Coronary artery (tissue), 2 donors: ENCODE measurements at regions not wholly inside any gene's neighbourhood (a gene's known extent, or its start where the extent isn't known, plus 50 kb on each side); places are given as distances from the start of the nearest gene placed in this dataset.

Source experiments
- DNase-seq: peaks from one replicate; pipeline ENCODE4 v3.0.0-alpha.2; 2017; ENCODE audit warnings: low spot score
- H3K27ac ChIP-seq, 2 donors: fragments of 200-600 bp; sonication (generic); one replicate each; pipeline ENCODE4 v1.5.1; 2016 to 2019
- H3K4me3 ChIP-seq: fragments of 200-600 bp; sonication (generic); 2 replicates; pipeline ENCODE4 v1.5.1; 2016; ENCODE audit warnings: mild to moderate bottlenecking, moderate library complexity
- CTCF ChIP-seq: fragments of 200-600 bp; sonication (generic); IDR thresholded peaks from one replicate; pipeline ENCODE4 v1.5.1; 2019; ENCODE audit warnings: antibody characterized with exemption

DNA sequence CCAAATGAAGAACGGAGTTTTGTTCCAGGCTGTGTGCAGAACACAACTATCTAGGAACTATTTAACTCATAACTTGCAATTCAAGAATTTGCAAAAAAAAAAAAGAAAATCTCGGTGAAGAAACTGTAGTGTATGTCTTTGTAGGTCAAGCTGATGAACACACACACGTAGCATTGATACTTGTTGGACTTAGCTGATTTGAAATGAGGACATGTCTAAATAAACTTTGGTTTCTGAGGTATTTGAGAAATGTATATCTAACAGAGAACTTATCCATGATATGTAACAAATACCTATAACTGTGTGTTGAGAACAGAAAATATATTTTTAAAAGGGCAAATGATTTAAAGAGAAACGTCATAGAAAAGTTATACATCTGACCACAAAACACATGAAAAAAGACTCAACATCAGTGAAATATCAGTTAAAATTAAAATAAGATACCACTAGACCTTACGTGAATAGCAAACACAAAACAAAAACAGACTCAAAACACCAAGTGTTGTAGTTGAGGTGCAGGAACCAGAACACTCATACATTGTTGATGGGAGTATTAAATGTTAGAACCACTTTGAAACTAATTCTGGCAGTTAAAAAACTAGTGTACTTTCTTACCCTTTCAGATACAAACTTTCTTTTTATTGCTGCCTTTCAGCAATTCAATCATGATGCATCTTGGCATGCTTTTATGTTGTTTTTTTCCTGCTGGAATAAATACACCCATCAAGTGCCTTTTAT, 1535.8 kb upstream of the PCDH10 start:
- no peak for DNase-seq
- Histone ChIP-seq H3K27ac (no peak overlapping the region), H3K4me3 (no peak overlapping the region)
- no peak for TF ChIP-seq CTCF

DNA sequence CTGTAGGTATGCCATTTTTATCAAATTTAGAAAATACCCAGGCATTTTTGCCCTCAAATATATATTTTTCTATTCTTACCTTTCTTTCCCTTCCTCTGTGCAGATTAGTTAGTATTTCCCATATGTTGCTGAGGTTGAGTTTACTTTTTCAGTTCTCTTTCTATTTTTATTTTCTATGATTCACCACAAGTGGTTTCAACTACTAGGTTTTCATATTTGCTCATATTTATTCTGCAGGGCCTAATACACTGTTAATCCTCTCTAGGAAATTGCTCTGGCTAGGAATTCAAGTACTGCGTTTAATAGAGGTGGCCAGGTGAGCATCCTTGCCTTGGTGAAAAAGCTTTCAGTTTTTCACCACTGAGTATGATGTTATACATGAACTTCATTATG, 1535.3 kb upstream of the PCDH10 start:
- H3K4me3 ChIP-seq, result no peak overlapping the region
- H3K27ac ChIP-seq, result no peak overlapping the region
- no peak for DNase-seq
- TF ChIP-seq CTCF, result no peak

DNA sequence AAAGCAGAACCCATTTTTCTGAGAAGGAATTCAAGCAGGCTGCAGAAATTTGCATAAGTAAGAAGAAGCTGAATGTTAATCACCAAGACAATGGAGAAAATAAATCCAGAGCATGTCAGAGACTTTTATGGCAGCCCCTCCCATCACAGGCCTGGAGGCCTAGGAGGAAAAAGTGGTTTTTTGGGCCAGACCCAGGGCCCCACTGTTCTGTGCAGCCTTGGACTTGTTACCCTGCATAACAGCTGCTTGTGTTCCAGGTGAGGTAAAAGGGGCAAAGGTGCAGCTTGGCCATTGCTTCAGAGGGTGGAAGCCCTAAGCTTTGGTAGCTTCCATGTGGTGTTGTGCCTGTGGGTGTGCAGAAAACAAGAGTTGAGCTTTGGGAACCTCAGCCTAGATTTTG, 1516.2 kb upstream of the PCDH10 start:
- Histone ChIP-seq H3K27ac (no peak overlapping the region), H3K4me3 (no peak overlapping the region)
- no peak for TF ChIP-seq CTCF
- no peak for DNase-seq

- TF ChIP-seq CTCF, result no peak
- Histone ChIP-seq H3K27ac (no peak overlapping the region), H3K4me3 (no peak overlapping the region)
- DNase-seq, result no peak
Observed at GRCh38 chr4:131635191-131635590, 1513.9 kb upstream of the PCDH10 start.

DNA sequence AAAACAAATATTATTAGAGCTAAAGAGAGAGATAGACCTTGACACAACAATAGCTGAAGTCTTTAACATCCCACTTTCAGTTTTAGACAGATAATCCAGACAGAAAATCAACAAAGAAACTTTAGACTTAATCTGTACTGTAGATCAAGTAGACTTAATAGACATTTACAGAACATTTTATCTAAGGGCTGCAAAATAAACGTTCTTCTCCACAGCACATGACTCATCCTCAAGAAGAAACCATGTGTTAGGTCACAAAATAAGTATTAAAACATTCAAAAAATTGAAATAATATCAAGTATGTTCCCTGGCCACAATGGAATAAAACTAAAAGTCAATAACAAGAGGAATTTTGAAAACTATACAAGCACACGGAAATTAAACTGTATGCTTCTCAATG, 1510.3 kb upstream of the PCDH10 start:
- H3K4me3 ChIP-seq, result no peak overlapping the region
- TF ChIP-seq CTCF, result no peak
- DNase-seq, result no peak
- no peak overlapping the region for H3K27ac ChIP-seq

DNA sequence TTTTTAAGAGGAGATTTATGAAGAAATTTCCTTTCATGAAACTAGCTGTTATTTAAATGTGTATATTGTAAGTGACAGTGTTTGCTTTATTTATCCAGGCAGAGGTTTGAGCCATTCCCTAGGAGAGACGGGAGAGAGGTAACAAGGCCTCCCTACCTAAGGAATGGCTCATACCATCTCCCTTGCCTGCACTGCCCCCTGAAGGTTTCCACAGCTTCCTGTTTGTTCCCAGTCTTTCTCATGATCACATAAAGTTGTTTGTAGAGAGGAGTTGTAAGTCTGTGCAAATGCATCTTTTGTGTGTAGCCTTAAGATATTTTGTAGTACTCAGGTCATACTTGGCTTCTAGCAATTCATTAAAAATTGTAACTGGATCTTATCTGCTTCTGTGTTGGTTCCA, 1504.5 kb upstream of the PCDH10 start:
- no peak for TF ChIP-seq CTCF
- Histone ChIP-seq H3K4me3 (no peak overlapping the region), H3K27ac (no peak overlapping the region)
- DNase-seq, result no peak

DNA sequence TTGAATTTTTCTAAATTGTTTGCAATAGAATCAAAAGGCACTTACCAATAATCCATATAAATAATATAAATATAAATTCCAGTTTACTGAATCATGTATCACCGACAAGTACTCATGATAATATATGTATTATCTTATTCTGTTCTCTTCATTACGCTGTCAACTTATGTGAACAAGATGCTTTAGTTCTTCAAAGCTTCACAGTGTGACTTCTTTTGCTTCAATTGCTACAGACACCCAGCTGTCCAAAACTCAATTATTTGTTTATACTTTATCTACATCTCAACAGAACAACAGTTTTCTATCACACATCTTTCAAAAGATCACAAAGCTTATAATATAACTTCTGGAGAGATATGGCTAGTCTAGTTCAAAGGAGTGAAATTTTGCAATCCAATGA, 1499.9 kb upstream of the PCDH10 start:
- Histone ChIP-seq H3K4me3 (no peak overlapping the region), H3K27ac (no peak overlapping the region)
- TF ChIP-seq CTCF, result no peak
- no peak for DNase-seq
